PC-3 (cell line): ENCODE measurements at regions not wholly inside any gene's neighbourhood (a gene's known extent, or its start where the extent isn't known, plus 50 kb on each side); places are given as distances from the start of the nearest gene placed in this dataset.

Experiments used
- EZH2 ChIP-seq: fragments of 300-600 bp; sonication (generic); IDR thresholded peaks from one replicate; pipeline ENCODE4 v1.6.1; 2017; ENCODE audit warnings: antibody characterized with exemption, mild to moderate bottlenecking, low read length; ENCODE audit not compliant: unreplicated experiment
- EZH2phosphoT487 ChIP-seq: fragments of 300-600 bp; sonication (generic); IDR thresholded peaks from 2 replicates; pipeline ENCODE4 v1.6.1; 2018; ENCODE audit warnings: mild to moderate bottlenecking, antibody characterized with exemption, low read length, borderline replicate concordance
- TF ChIP-seq, protein P1 (sequence below): fragments of 300-600 bp; sonication (generic); conservative IDR thresholded peaks from 2 replicates; pipeline ENCODE4 v1.5.1; 2017; ENCODE audit warnings: antibody characterized with exemption, low read depth, mild to moderate bottlenecking, low read length

DNA sequence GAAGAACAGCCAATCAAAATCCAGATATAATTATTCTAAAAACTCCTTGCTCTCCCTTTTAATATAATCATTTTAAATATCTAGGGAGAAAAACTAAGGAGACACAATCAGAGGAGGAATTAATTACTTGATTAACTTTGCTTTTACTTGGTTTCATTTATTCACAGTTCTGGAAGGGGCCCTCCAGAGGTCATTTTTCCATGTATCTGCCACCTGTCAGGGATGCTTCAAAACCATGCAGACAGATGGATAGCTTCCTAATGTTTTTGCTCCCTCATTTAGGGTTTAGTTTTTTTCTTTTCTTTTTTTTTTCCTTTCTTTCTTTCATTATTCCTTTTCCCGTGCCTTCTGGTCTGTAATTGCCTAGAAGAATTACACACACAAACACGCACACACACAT, 438.1 kb upstream of the ARPP21 start:
- TF ChIP-seq, protein P1, sequence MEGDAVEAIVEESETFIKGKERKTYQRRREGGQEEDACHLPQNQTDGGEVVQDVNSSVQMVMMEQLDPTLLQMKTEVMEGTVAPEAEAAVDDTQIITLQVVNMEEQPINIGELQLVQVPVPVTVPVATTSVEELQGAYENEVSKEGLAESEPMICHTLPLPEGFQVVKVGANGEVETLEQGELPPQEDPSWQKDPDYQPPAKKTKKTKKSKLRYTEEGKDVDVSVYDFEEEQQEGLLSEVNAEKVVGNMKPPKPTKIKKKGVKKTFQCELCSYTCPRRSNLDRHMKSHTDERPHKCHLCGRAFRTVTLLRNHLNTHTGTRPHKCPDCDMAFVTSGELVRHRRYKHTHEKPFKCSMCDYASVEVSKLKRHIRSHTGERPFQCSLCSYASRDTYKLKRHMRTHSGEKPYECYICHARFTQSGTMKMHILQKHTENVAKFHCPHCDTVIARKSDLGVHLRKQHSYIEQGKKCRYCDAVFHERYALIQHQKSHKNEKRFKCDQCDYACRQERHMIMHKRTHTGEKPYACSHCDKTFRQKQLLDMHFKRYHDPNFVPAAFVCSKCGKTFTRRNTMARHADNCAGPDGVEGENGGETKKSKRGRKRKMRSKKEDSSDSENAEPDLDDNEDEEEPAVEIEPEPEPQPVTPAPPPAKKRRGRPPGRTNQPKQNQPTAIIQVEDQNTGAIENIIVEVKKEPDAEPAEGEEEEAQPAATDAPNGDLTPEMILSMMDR = no peak
- TF ChIP-seq EZH2 = no peak
- no peak for TF ChIP-seq EZH2phosphoT487
